SK-N-SH (cell line): ENCODE measurements at regions not wholly inside any gene's neighbourhood (a gene's known extent, or its start where the extent isn't known, plus 50 kb on each side); places are given as distances from the start of the nearest gene placed in this dataset.

Experiments
- FOXJ3 ChIP-seq: sonication (generic); formaldehyde crosslinking; IDR thresholded peaks from 2 replicates; pipeline ENCODE4 v1.5.1; 2020; ENCODE audit warnings: mild to moderate bottlenecking, missing genetic modification reagents
- FOXM1 ChIP-seq: IDR thresholded peaks from 2 replicates; pipeline ENCODE4 v1.4.0; 2012; ENCODE audit warnings: low read depth, mild to moderate bottlenecking
- NFIC ChIP-seq: IDR thresholded peaks from 2 replicates; pipeline ENCODE4 v1.4.0; 2012; ENCODE audit warnings: borderline replicate concordance
- POLR2AphosphoS5 ChIP-seq: IDR thresholded peaks from 2 replicates; pipeline ENCODE4 v1.6.1; 2012; ENCODE audit warnings: low read depth, low read length
- SMC3 ChIP-seq: IDR thresholded peaks from 2 replicates; pipeline ENCODE4 v1.6.1; 2012; ENCODE audit warnings: low read depth, low read length, improper control_type of control experiment
- TAF1 ChIP-seq: IDR thresholded peaks from 2 replicates; pipeline ENCODE4 v1.6.1; 2012; ENCODE audit warnings: low read depth, mild to moderate bottlenecking, low read length, moderate library complexity, borderline replicate concordance
- TF ChIP-seq, protein P1 (sequence below): fragments of 200-600 bp; sonication (generic); IDR thresholded peaks from 2 replicates; pipeline ENCODE4 v1.6.1; 2017; ENCODE audit warnings: antibody characterized with exemption, mild to moderate bottlenecking, moderate library complexity
- TF ChIP-seq, protein P2 (sequence below): fragments of 150-350 bp; IDR thresholded peaks from 2 replicates; pipeline ENCODE4 v1.6.1; 2016; ENCODE audit warnings: mild to moderate bottlenecking, low read depth, low read length
- TF ChIP-seq, protein P3 (sequence below): IDR thresholded peaks from 2 replicates; pipeline ENCODE4 v1.6.1; 2012; ENCODE audit warnings: mild to moderate bottlenecking, low read depth, low read length, moderate library complexity

- TF ChIP-seq SMC3 (no peak), POLR2AphosphoS5 (no peak), FOXM1 (no peak), FOXJ3 (CRISPR knock-in tag) (no peak), NFIC (no peak), TAF1 (no peak)
- TF ChIP-seq, protein P1, sequence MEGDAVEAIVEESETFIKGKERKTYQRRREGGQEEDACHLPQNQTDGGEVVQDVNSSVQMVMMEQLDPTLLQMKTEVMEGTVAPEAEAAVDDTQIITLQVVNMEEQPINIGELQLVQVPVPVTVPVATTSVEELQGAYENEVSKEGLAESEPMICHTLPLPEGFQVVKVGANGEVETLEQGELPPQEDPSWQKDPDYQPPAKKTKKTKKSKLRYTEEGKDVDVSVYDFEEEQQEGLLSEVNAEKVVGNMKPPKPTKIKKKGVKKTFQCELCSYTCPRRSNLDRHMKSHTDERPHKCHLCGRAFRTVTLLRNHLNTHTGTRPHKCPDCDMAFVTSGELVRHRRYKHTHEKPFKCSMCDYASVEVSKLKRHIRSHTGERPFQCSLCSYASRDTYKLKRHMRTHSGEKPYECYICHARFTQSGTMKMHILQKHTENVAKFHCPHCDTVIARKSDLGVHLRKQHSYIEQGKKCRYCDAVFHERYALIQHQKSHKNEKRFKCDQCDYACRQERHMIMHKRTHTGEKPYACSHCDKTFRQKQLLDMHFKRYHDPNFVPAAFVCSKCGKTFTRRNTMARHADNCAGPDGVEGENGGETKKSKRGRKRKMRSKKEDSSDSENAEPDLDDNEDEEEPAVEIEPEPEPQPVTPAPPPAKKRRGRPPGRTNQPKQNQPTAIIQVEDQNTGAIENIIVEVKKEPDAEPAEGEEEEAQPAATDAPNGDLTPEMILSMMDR = no peak
- TF ChIP-seq, protein P2, sequence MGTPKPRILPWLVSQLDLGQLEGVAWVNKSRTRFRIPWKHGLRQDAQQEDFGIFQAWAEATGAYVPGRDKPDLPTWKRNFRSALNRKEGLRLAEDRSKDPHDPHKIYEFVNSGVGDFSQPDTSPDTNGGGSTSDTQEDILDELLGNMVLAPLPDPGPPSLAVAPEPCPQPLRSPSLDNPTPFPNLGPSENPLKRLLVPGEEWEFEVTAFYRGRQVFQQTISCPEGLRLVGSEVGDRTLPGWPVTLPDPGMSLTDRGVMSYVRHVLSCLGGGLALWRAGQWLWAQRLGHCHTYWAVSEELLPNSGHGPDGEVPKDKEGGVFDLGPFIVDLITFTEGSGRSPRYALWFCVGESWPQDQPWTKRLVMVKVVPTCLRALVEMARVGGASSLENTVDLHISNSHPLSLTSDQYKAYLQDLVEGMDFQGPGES = no peak
- TF ChIP-seq, protein P3, sequence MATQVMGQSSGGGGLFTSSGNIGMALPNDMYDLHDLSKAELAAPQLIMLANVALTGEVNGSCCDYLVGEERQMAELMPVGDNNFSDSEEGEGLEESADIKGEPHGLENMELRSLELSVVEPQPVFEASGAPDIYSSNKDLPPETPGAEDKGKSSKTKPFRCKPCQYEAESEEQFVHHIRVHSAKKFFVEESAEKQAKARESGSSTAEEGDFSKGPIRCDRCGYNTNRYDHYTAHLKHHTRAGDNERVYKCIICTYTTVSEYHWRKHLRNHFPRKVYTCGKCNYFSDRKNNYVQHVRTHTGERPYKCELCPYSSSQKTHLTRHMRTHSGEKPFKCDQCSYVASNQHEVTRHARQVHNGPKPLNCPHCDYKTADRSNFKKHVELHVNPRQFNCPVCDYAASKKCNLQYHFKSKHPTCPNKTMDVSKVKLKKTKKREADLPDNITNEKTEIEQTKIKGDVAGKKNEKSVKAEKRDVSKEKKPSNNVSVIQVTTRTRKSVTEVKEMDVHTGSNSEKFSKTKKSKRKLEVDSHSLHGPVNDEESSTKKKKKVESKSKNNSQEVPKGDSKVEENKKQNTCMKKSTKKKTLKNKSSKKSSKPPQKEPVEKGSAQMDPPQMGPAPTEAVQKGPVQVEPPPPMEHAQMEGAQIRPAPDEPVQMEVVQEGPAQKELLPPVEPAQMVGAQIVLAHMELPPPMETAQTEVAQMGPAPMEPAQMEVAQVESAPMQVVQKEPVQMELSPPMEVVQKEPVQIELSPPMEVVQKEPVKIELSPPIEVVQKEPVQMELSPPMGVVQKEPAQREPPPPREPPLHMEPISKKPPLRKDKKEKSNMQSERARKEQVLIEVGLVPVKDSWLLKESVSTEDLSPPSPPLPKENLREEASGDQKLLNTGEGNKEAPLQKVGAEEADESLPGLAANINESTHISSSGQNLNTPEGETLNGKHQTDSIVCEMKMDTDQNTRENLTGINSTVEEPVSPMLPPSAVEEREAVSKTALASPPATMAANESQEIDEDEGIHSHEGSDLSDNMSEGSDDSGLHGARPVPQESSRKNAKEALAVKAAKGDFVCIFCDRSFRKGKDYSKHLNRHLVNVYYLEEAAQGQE = no peak
Measured at GRCh38 chr16:20166531-20167235, 93.0 kb upstream of the GPR139 start.
